Stimulated activated CD8-positive, alpha-beta memory T cell treated with anti-CD3 and anti-CD28 coated beads, Interleukin-7, amount 100 ng/mL, for 4 hours (primary cell): ENCODE measurements at regions not wholly inside any gene's neighbourhood (a gene's known extent, or its start where the extent isn't known, plus 50 kb on each side); places are given as distances from the start of the nearest gene placed in this dataset.
A peak's percentile ranks its signal among the peaks of the same experiment; 100 is the strongest.

Experiments used
- DNase-seq, 2 donors: peaks; one replicate each; pipeline ENCODE4 v3.0.0-alpha.2; 2020; ENCODE audit warnings: low read depth in 2 of 2

- DNase-seq, result no peak
Observed at GRCh38 chr2:196249171-196249570, 77.8 kb upstream of the STK17B start.

GRCh38 chr2:196249860-196250259 lies 78.5 kb upstream of the STK17B start:
- no peak for DNase-seq

- DNase-seq, result no peak
Observed at GRCh38 chr2:196251132-196251531, 79.8 kb upstream of the STK17B start.

DNA sequence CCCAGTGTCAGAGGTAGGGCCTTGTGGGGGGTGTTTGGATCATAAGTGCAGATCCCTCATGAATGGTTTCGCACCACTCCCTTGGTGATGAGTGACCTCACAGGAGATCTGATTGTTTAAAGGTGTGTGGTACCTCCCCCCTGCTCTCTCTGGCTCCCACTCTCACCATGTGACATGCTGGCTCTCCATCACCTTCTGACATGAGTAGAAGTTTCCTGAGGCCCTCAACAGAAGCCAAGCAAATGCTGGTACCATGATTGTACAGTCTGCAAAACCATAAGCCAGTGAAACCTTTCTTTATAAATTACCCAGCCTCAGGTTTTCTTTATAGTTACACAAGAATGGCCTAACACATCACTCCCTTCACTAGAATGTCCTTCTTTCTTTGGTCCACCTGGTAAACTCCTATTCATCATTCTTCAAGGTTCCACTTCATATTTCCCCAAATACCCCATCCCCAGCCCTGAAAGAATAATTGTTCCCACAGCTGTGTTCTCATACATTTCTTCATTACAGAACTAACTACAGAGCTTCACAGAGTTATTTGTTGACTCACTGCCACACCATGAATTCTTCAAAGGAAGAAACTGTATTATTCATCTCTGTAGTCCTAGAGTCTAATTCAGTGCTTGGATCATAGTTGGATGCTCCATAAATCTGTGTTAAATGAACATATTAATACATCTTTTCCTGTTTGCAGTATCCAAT lies 81.2 kb upstream of the STK17B start:
- DNase-seq, result no peak

DNA sequence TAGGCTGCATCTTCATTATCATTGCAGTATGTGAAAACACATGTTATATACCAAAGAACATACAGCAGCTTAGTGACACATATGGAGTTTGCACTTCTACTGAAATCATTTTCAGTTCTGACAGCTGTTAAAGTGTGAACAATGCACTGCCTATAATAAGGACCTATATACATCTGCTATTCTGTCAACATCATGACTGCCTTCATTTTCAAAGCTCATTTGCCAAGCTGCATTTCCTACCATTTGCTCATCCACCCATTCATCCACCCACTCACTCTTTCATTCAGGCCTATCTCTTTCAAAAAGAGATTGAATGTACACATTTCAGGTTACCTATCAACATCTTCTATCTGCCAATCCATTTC lies 81.7 kb upstream of the STK17B start:
- DNase-seq, result no peak

DNA sequence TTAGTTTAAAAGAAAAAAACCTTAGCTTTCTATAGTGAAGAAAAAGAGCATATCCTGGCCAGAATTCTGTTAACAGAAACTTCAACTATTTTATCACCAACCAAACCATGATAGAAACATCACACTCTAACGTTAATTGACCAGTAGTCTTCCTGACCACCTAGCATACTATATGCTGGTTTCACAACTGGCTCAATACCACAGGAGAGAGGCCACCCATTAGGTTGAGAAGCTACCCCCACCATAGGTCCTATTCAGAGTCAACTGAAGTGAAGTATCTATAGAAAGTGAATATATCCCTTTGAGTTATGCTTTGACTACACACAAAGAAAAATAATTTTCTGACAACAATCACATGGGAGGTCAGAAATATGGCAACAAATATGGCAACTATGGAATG lies 85.2 kb upstream of the STK17B start:
- no peak for DNase-seq

DNA sequence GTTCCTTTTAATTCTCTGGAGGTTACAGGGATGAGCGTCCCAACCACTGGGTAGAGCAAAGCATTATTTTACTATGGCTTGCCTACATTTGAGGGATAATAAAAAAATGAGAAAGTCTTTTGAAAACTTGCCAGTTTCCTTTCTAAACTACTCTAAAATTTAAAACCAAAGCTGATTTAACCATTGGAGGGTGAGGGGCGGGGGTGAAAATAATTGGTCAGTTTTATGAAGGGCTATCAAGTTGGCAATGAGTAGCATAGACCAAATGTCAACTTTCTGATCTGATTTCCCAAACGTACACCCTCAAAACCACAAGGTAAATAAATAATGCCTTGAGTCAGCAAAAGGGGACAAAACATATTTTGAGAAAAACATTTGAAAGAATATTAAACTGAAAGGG lies 85.7 kb upstream of the STK17B start:
- DNase-seq, result no peak

DNA sequence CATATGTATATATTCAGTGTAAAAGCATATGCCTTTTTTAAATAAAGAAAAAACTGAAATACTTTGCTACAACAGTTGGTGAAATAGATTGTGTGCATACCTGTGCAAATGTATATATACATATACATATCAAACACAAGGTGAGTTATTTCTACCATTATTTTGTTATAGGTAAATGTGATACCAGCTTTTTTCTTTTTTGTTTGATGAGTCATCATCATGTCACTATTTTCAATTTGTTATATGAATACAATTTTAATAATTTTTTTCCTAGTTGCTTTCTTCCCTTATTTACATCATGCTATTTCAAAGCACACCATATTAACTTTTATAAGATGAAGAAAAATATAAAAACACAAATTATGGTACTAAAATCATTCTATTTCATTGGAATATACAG lies 87.0 kb upstream of the STK17B start:
- DNase-seq, result no peak

- peak in 1 of 2 donors; percentile 34 for DNase-seq
Observed at GRCh38 chr2:196259507-196260481, 88.4 kb upstream of the STK17B start.

DNA sequence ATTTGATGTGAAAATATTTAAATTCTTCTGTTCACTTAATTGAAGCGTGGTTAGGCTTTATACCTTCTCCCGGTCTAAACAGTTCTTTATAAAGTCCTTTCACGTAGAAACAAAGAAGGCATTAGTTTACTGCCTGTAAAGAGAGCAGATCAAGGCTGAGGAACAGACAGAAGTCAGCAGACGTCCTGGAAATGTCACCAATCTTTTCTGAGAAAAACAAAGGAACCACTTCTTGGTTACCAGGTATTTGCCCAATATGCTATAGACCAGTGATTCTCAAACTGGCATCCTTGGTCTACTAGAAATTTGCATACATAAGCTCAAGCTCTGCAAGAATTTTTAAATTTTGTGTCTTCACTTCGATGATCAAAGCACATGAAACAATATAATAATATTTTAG lies 89.2 kb upstream of the STK17B start:
- no peak for DNase-seq

- DNase-seq, result no peak
Observed at GRCh38 chr2:196262606-196263005, 91.2 kb upstream of the STK17B start.

GRCh38 chr2:196263181-196263747 lies 91.9 kb upstream of the STK17B start:
- peak in 1 of 2 donors; percentile 33 for DNase-seq

- DNase-seq, result no peak
Observed at GRCh38 chr2:196266351-196266750, 95.0 kb upstream of the STK17B start.

- DNase-seq, result no peak
Observed at GRCh38 chr2:196266855-196267254, 95.5 kb upstream of the STK17B start.

DNA sequence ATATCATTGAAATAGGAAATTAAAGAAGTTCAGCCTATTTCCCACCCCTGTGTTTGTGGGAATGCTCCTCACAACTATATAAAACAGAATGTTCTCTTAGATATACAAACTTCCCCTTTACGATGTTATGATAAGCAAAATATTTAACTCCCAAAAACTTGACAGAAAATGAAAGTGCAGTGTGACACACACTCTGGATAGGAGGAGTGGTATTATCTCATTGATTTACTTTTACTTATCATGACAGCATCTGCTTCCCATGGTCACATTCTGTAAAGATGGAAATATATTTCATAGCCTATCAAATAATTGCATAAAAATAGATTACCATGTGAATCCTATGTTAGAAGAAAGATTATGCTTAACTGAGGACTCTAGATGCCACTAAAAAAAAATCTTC lies 96.6 kb upstream of the STK17B start:
- DNase-seq, result no peak

- no peak for DNase-seq
Observed at GRCh38 chr2:196268538-196269338, 97.4 kb upstream of the STK17B start.

DNA sequence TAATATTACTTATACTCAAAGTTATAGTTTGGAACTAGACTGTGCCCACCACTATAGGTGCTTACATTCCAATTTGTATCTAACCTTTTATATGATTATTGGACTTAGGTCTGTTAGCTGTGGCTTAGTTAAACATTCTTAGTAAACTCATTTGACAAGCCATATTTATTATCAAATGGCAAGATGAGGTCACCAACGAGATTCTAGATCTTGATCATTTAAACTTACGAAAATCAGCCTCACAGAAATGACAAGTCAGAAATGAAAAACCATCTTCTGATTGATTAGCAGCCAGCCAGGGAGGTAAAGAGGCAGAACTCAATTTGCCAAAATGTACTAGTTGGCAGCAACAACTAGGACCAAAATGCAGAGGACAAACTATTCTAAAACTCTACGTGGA lies 100.4 kb upstream of the STK17B start:
- DNase-seq, result no peak

GRCh38 chr2:196274387-196274809 lies 103.0 kb upstream of the STK17B start:
- no peak for DNase-seq

DNA sequence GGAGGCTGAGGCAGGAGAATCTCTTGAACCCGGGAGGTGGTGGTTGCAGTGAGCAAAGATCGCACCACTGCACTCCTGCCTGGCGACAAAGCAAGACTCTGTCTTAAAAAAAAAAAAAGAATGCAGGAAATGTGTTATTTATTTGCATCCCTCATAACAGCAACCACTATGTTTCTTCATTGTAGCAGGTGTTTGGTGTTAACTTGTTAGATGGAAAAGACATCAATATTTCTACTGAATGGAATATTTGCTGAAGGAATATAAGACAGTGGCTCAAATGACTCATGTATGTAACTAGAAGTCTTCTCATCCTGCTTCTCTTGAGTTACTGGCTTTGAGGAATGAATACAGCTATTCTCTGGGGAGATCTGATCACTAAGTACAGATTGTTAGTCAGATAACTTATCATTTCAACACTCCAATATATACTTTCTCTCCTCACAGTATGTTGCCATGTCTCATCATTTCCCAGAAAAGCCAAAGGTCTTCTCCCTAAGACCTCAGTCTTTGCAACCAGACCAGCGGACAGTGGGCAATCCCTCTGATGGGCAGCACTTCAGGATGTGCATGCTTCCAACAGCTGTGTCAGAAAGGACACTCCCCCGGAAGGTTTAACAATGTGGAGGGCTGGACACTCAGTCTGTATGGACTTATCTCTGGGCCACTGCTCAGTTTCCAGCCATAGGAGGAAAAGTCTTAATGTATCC lies 104.4 kb upstream of the STK17B start:
- no peak for DNase-seq

- no peak for DNase-seq
Observed at GRCh38 chr2:196276421-196276820, 105.0 kb upstream of the STK17B start.

DNA sequence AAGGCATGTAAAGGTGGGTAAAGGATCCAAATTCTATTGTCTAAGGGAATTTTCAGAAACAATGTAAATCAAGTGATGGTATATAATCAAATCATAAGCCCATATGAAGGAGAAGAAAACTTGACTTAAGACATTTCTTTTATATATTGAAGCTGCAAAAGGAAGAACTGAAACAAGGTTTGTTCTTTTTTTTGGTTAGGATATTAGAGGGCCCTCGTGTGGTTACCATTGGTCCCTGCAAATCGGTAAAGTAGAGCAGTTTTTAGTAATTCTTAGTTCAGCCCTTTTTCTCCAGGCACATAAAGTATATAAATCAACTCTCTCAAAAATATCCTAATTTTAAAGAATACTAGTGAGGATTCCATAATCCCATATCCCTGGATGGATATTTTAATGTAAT lies 105.6 kb upstream of the STK17B start:
- DNase-seq, result no peak
